ENCODE measurements at regions not wholly inside any gene's neighbourhood (a gene's known extent, or its start where the extent isn't known, plus 50 kb on each side); places are given as distances from the start of the nearest gene placed in this dataset.

DNA sequence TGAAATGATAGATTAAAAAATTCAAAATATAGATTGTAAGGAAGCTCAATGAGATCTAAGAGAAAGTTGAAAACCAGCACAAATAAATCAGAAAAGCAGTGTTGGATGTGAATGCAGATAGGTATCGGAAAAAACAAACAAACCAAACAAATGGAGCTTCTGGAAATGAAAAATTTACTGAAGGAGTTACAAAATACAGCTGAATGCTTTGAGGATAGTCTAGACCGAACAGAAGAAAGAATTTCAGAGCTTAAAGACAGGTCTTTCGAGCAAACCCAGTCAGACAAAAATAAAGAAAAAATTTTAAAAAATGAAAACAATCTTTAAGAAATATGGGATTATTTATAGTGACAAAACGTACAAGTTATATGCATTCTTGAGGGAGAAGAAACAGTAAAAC lies 146.7 kb downstream of the FAM83B start:
- H4K5ac ChIP-seq (ENCODE audit: insufficient read length, low read depth, low read length), result no peak overlapping the region
- H3K23me2 ChIP-seq (ENCODE audit: insufficient read length, low read depth, low read length, poor library complexity, severe bottlenecking), result no peaks in the 10 kb centered on the region
- no peak overlapping the region for H2BK120ac ChIP-seq (ENCODE audit: low read depth, low read length, poor library complexity, severe bottlenecking)
- H2AFZ ChIP-seq (ENCODE audit: low read length), result no peak overlapping the region
- H2BK12ac ChIP-seq (ENCODE audit: insufficient read length, low read depth, low read length), result no peak overlapping the region
- H2BK15ac ChIP-seq (ENCODE audit: low read depth, low read length), result no peak overlapping the region
- H3K9ac ChIP-seq (ENCODE audit: extremely low read depth, insufficient read length, low read length), result no peak overlapping the region
- no peaks in the 10 kb centered on the region for H3K79me2 ChIP-seq (ENCODE audit: insufficient read depth, low read length)
- H3K27ac ChIP-seq (ENCODE audit: insufficient read length, low read depth, low read length), result no peak overlapping the region
- DNase-seq, result no peak
- H3T11ph ChIP-seq (ENCODE audit: low read length), result no peak overlapping the region
- no peaks in the 10 kb centered on the region for H3K79me1 ChIP-seq (ENCODE audit: insufficient read depth, low read depth, low read length, poor library complexity, severe bottlenecking)
- no peak overlapping the region for H3K4me2 ChIP-seq (ENCODE audit: insufficient read depth, insufficient read length, low read length)
- no peak overlapping the region for H3K56ac ChIP-seq (ENCODE audit: insufficient read length, low read depth, low read length)
- H2BK20ac ChIP-seq (ENCODE audit: low read depth, low read length, poor library complexity, severe bottlenecking), result no peak overlapping the region
- WGBS (ENCODE audit: extremely low coverage, insufficient read length, low lambda C conversion rate), result no CpG with 5 or more reads among the region's 4 CpGs
- Mint-ChIP-seq H3K27ac (no peak overlapping the region), H3K4me1 (peaks cover 3% of the 10 kb centered on the region in 2 experiments; a peak in 2 of 4 replicates), H3K4me3 (no peak overlapping the region), H3K36me3 (ENCODE audit: insufficient read depth in 1 of 3, low read depth in 3 of 3) (no peaks in the 10 kb centered on the region), H3K27me3 (ENCODE audit: low read depth) (no peaks in the 10 kb centered on the region; the same call in 1 of the 2 replicates), H3K9me3 (peaks cover 2 to 3% of the 10 kb centered on the region in 2 experiments; a peak in 3 of 5 replicates)
- no peak overlapping the region for H3K23ac ChIP-seq (ENCODE audit: insufficient read length, low read depth, low read length)
- H3K14ac ChIP-seq (ENCODE audit: insufficient read depth, low read length), result no peak overlapping the region
- H4K8ac ChIP-seq (replicated peaks; ENCODE audit: insufficient read length, low read depth, low read length), result no peak overlapping the region
- no peak overlapping the region for H2AK5ac ChIP-seq (ENCODE audit: insufficient read length, low read length)
- H3K9me3 ChIP-seq (ENCODE audit: control insufficient read depth, low read depth, low read length), result no peaks in the 10 kb centered on the region
- H3K27me3 ChIP-seq (ENCODE audit: insufficient read depth, low read length), result no peaks in the 10 kb centered on the region
- H4K91ac ChIP-seq (ENCODE audit: insufficient read length, low read depth, low read length), result no peak overlapping the region
- no peak overlapping the region for H3K18ac ChIP-seq (ENCODE audit: insufficient read length, low read depth, low read length)
- no peak overlapping the region for H3K4ac ChIP-seq (ENCODE audit: low read depth, low read length)
- H4K20me1 ChIP-seq (ENCODE audit: control insufficient read depth, insufficient read depth, insufficient read length), result no peaks in the 10 kb centered on the region
- no peak overlapping the region for H2BK5ac ChIP-seq (ENCODE audit: insufficient read length, low read length)
- H3K4me1 ChIP-seq (ENCODE audit: insufficient read depth, low read length), result no peaks in the 10 kb centered on the region
- no peak for TF ChIP-seq CTCF (conservative IDR thresholded peaks at IDR 0.05)
